ENCODE measurements at regions not wholly inside any gene's neighbourhood (a gene's known extent, or its start where the extent isn't known, plus 50 kb on each side); places are given as distances from the start of the nearest gene placed in this dataset.

- H3K36me3 Mint-ChIP-seq (ENCODE audit: unreplicated experiment) = no peaks in the 10 kb centered on the region
- H3K4me3 Mint-ChIP-seq (ENCODE audit: unreplicated experiment) = no peak overlapping the region
- H3K27ac Mint-ChIP-seq (ENCODE audit: unreplicated experiment) = no peak overlapping the region
- no peaks in the 10 kb centered on the region for H3K4me1 Mint-ChIP-seq (ENCODE audit: unreplicated experiment)
- no peaks in the 10 kb centered on the region for H3K9me3 Mint-ChIP-seq (ENCODE audit: unreplicated experiment)
- peaks cover 48% of the 10 kb centered on the region for H3K27me3 Mint-ChIP-seq (ENCODE audit: unreplicated experiment)
- no peak for DNase-seq (ENCODE audit: extremely low spot score, unreplicated experiment)
- no peak for TF ChIP-seq CTCF (IDR thresholded peaks at IDR 0.05)
Observed at GRCh38 chr9:21728781-21729180, 73.7 kb upstream of the MTAP start.

- no peaks in the 10 kb centered on the region for H3K4me1 Mint-ChIP-seq (ENCODE audit: unreplicated experiment)
- no peak overlapping the region for H3K27ac Mint-ChIP-seq (ENCODE audit: unreplicated experiment)
- DNase-seq (ENCODE audit: extremely low spot score, unreplicated experiment) = no peak
- peaks cover 43% of the 10 kb centered on the region for H3K27me3 Mint-ChIP-seq (ENCODE audit: unreplicated experiment)
- no peaks in the 10 kb centered on the region for H3K36me3 Mint-ChIP-seq (ENCODE audit: unreplicated experiment)
- H3K4me3 Mint-ChIP-seq (ENCODE audit: unreplicated experiment) = no peak overlapping the region
- TF ChIP-seq CTCF (IDR thresholded peaks at IDR 0.05) = no peak
- H3K9me3 Mint-ChIP-seq (ENCODE audit: unreplicated experiment) = no peaks in the 10 kb centered on the region
Observed at GRCh38 chr9:21729648-21730047, 72.8 kb upstream of the MTAP start.

GRCh38 chr9:21730899-21731298 is 71.5 kb upstream of the MTAP start:
- no peak for DNase-seq (ENCODE audit: extremely low spot score, unreplicated experiment)
- Mint-ChIP-seq H3K4me3 (ENCODE audit: unreplicated experiment) (no peak overlapping the region), H3K4me1 (ENCODE audit: unreplicated experiment) (no peaks in the 10 kb centered on the region), H3K36me3 (ENCODE audit: unreplicated experiment) (no peaks in the 10 kb centered on the region), H3K27me3 (ENCODE audit: unreplicated experiment) (peaks cover 33% of the 10 kb centered on the region), H3K9me3 (ENCODE audit: unreplicated experiment) (no peaks in the 10 kb centered on the region), H3K27ac (ENCODE audit: unreplicated experiment) (no peak overlapping the region)
- no peak for TF ChIP-seq CTCF (IDR thresholded peaks at IDR 0.05)

GRCh38 chr9:21741151-21741550 is 61.3 kb upstream of the MTAP start:
- H3K27me3 Mint-ChIP-seq (ENCODE audit: unreplicated experiment) = peaks cover 40% of the 10 kb centered on the region
- no peaks in the 10 kb centered on the region for H3K4me1 Mint-ChIP-seq (ENCODE audit: unreplicated experiment)
- H3K9me3 Mint-ChIP-seq (ENCODE audit: unreplicated experiment) = no peaks in the 10 kb centered on the region

GRCh38 chr9:21744320-21744719 is 58.1 kb upstream of the MTAP start:
- peaks cover 51% of the 10 kb centered on the region for H3K27me3 Mint-ChIP-seq (ENCODE audit: unreplicated experiment)
- no peak for TF ChIP-seq CTCF (IDR thresholded peaks at IDR 0.05)
- no peaks in the 10 kb centered on the region for H3K9me3 Mint-ChIP-seq (ENCODE audit: unreplicated experiment)
- no peak overlapping the region for H3K4me3 Mint-ChIP-seq (ENCODE audit: unreplicated experiment)
- H3K4me1 Mint-ChIP-seq (ENCODE audit: unreplicated experiment) = no peaks in the 10 kb centered on the region
- DNase-seq (ENCODE audit: extremely low spot score, unreplicated experiment) = no peak
- no peaks in the 10 kb centered on the region for H3K36me3 Mint-ChIP-seq (ENCODE audit: unreplicated experiment)
- H3K27ac Mint-ChIP-seq (ENCODE audit: unreplicated experiment) = no peak overlapping the region

More at GRCh38 chr9:21741151-21741550, 61.3 kb upstream of the MTAP start:
- H3K27ac Mint-ChIP-seq (ENCODE audit: unreplicated experiment) = no peak overlapping the region
- H3K4me3 Mint-ChIP-seq (ENCODE audit: unreplicated experiment) = no peak overlapping the region
- no peak for DNase-seq (ENCODE audit: extremely low spot score, unreplicated experiment)
- TF ChIP-seq CTCF (IDR thresholded peaks at IDR 0.05) = no peak
- no peaks in the 10 kb centered on the region for H3K36me3 Mint-ChIP-seq (ENCODE audit: unreplicated experiment)
